OCI-LY3 (cell line): ENCODE measurements at regions not wholly inside any gene's neighbourhood (a gene's known extent, or its start where the extent isn't known, plus 50 kb on each side); places are given as distances from the start of the nearest gene placed in this dataset.

Experiments
- H2AFZ ChIP-seq: fragments of 200-600, 300-600 bp; shearing (Covaris generic); 2 replicates; pipeline ENCODE4 v1.6.0; 2014; ENCODE audit warnings: antibody characterized with exemption, low read depth, low read length
- H3K27ac ChIP-seq: fragments of 200-600, 300-600 bp; sonication (generic); 2 replicates; pipeline ENCODE4 v1.5.1; 2014; ENCODE audit warnings: mild to moderate bottlenecking, low read length, moderate library complexity, mixed read lengths
- H3K27me3 ChIP-seq: fragments of 200-600, 300-600 bp; sonication (generic); 2 replicates; pipeline ENCODE4 v1.6.1; 2014; ENCODE audit warnings: low read depth, low read length, mixed read lengths
- H3K36me3 ChIP-seq: fragments of 200-600, 300-600 bp; sonication (generic); replicated peaks from 2 replicates; pipeline ENCODE3; 2014; ENCODE audit warnings: low read depth, low read length, mixed read lengths
- H3K4me1 ChIP-seq: fragments of 300-600, 200-600 bp; sonication (generic); 2 replicates; pipeline ENCODE4 v1.6.1; 2014; ENCODE audit warnings: low read length, mixed read lengths
- H3K4me2 ChIP-seq: fragments of 200-600, 300-600 bp; sonication (generic); 2 replicates; pipeline ENCODE4 v1.6.1; 2014; ENCODE audit warnings: low read length, mixed read lengths
- H3K4me3 ChIP-seq: fragments of 300-600, 200-600 bp; sonication (generic); 2 replicates; pipeline ENCODE4 v1.5.1; 2014; ENCODE audit warnings: antibody characterized with exemption, mild to moderate bottlenecking, low read length, moderate library complexity
- H3K79me2 ChIP-seq: fragments of 300-600, 200-600 bp; shearing (Covaris generic); 2 replicates; pipeline ENCODE4 v1.6.1; 2014; ENCODE audit warnings: mild to moderate bottlenecking, low read length, mixed read lengths
- H3K9ac ChIP-seq: fragments of 300-600, 200-600 bp; shearing (Covaris generic); 2 replicates; pipeline ENCODE4 v1.6.0; 2014; ENCODE audit warnings: mild to moderate bottlenecking, low read length, moderate library complexity
- H3K9me3 ChIP-seq: fragments of 200-600, 300-600 bp; shearing (Covaris generic); 2 replicates; pipeline ENCODE4 v1.6.1; 2014; ENCODE audit warnings: low read length, mixed read lengths; ENCODE audit not compliant: insufficient read depth
- H4K20me1 ChIP-seq: fragments of 200-600, 300-600 bp; sonication (generic); 2 replicates; pipeline ENCODE4 v1.6.1; 2016; ENCODE audit warnings: low read length, mixed read lengths; ENCODE audit not compliant: insufficient read depth
- CTCF ChIP-seq: fragments of 200-600, 300-600 bp; sonication (generic); IDR thresholded peaks from 2 replicates; pipeline ENCODE4 v1.5.1; 2014; ENCODE audit warnings: antibody characterized with exemption, low read length, low read depth
- EZH2phosphoT487 ChIP-seq: fragments of 200-600 bp; shearing (Covaris generic); IDR thresholded peaks from 2 replicates; pipeline ENCODE4 v1.6.1; 2018; ENCODE audit warnings: antibody characterized with exemption, mixed run types, low read depth

- H3K79me2 ChIP-seq, result no peaks in the 10 kb centered on the region
- H3K27me3 ChIP-seq, result no peaks in the 10 kb centered on the region
- TF ChIP-seq CTCF, result no peak
- no peak for TF ChIP-seq EZH2phosphoT487
- no peak overlapping the region for H2AFZ ChIP-seq
- H4K20me1 ChIP-seq, result no peaks in the 10 kb centered on the region
- H3K4me2 ChIP-seq, result no peak overlapping the region
- H3K9ac ChIP-seq, result no peak overlapping the region
- H3K36me3 ChIP-seq, result no peaks in the 10 kb centered on the region
- H3K27ac ChIP-seq, result no peak overlapping the region
- no peak overlapping the region for H3K4me3 ChIP-seq
- H3K9me3 ChIP-seq, result no peaks in the 10 kb centered on the region
- H3K4me1 ChIP-seq, result peaks cover 15% of the 10 kb centered on the region; the same call in 1 of the 2 replicates
Measured at GRCh38 chr5:58239731-58240130, 220.2 kb downstream of the PLK2 start.

DNA sequence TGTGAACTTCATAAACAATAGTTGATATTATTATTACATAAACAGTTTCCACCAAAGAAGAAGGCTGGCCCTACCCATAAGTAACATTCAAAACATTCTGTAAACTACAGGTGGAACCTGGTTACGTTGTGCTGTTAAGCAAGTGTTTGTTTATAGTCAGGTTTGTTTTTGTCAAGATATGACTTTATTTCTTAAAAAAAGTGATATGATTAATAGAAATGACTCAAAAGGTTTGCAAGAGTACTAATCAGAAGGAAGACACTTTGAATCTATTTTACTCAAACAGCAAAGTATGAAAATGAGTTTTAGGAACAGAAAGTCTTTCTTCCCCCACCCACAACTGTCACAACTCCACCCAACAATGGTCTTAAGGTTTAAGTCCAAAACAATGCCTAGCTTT, 220.8 kb downstream of the PLK2 start:
- Histone ChIP-seq H3K9me3 (no peaks in the 10 kb centered on the region), H3K79me2 (no peaks in the 10 kb centered on the region), H3K4me3 (no peak overlapping the region), H3K36me3 (no peaks in the 10 kb centered on the region), H2AFZ (no peak overlapping the region), H3K4me1 (peaks cover 15% of the 10 kb centered on the region; the same call in 1 of the 2 replicates), H3K9ac (no peak overlapping the region), H3K27ac (no peak overlapping the region), H4K20me1 (no peaks in the 10 kb centered on the region), H3K4me2 (no peak overlapping the region), H3K27me3 (no peaks in the 10 kb centered on the region)
- TF ChIP-seq EZH2phosphoT487 (no peak), CTCF (no peak)

GRCh38 chr5:58236498-58236897, 223.4 kb downstream of the PLK2 start:
- TF ChIP-seq EZH2phosphoT487 (no peak), CTCF (no peak)
- H3K27me3 ChIP-seq, result no peaks in the 10 kb centered on the region

DNA sequence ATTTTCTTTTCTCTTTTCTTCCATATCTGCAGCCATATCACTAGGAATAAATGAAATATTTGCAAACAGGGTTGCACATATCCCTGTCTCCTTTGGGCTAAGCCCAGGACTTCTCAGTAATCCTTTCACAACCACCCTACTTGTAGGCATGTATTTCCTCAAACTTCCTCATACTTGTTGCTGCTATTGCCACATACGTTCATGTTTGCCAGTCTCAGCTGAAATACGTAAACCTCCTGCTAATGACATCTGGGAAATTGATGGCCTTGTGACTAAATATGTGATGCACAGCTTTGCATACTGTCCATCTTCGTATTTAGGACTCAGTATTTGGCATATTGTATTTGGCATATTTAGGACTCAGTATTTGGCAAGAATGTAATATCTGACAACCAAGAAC, 224.6 kb downstream of the PLK2 start:
- no peak overlapping the region for H3K27ac ChIP-seq
- H3K27me3 ChIP-seq, result no peaks in the 10 kb centered on the region
- H4K20me1 ChIP-seq, result no peaks in the 10 kb centered on the region
- H3K4me3 ChIP-seq, result no peak overlapping the region
- H3K4me1 ChIP-seq, result peaks cover 15% of the 10 kb centered on the region; the same call in 1 of the 2 replicates
- H3K9me3 ChIP-seq, result no peaks in the 10 kb centered on the region
- no peak overlapping the region for H2AFZ ChIP-seq
- TF ChIP-seq CTCF (no peak), EZH2phosphoT487 (no peak)
- no peak overlapping the region for H3K9ac ChIP-seq
- H3K79me2 ChIP-seq, result no peaks in the 10 kb centered on the region
- no peaks in the 10 kb centered on the region for H3K36me3 ChIP-seq
- H3K4me2 ChIP-seq, result no peak overlapping the region

More at GRCh38 chr5:58236498-58236897, 223.4 kb downstream of the PLK2 start:
- no peaks in the 10 kb centered on the region for H3K9me3 ChIP-seq
- peaks cover 15% of the 10 kb centered on the region; the same call in 1 of the 2 replicates for H3K4me1 ChIP-seq
- H3K27ac ChIP-seq, result no peak overlapping the region
- H4K20me1 ChIP-seq, result no peaks in the 10 kb centered on the region
- H3K9ac ChIP-seq, result no peak overlapping the region
- H3K4me3 ChIP-seq, result no peak overlapping the region
- no peak overlapping the region for H3K4me2 ChIP-seq
- no peaks in the 10 kb centered on the region for H3K79me2 ChIP-seq
- no peak overlapping the region for H2AFZ ChIP-seq
- no peaks in the 10 kb centered on the region for H3K36me3 ChIP-seq
